K562 (cell line): ENCODE measurements at regions not wholly inside any gene's neighbourhood (a gene's known extent, or its start where the extent isn't known, plus 50 kb on each side); places are given as distances from the start of the nearest gene placed in this dataset.

Experiments used
- ATAC-seq: fragments of 200-7000 bp; cut with Tn5 transposase; 3 replicates; pipeline ENCODE4 v1.9.1; 2020; ENCODE audit warnings: moderate library complexity
- BruUV-seq: library from RNA; stranded (reverse); fragments of 400-500 nt; replicated peaks from 2 replicates; lab custom pipeline; 2021; lab: Mats Ljungman, UMichigan
- CTCF ChIA-PET: fragments of 300-600 bp; formaldehyde crosslinking; extraction: SDS; loops from one replicate; lab custom pipeline; 2021; ENCODE audit warnings: low intra/inter-chr PET ratio; lab: Yijun Ruan, JAX
- POLR2A ChIA-PET: fragments of 300-600, 350-650 bp; sonication (Branson Sonifier 250); formaldehyde crosslinking; extraction: SDS; loops from one replicate; lab custom pipeline; 2021; ENCODE audit warnings: antibody characterized with exemption, inconsistent platforms; lab: Yijun Ruan, JAX
- DNase-seq, 4 experiments: peaks; one replicate each; pipeline versions ENCODE4 v3.0.0 to v3.0.0-alpha.2; 2011 to 2018; ENCODE audit warnings: low spot score in 3 of 4, mixed read lengths in 3 of 4; ENCODE audit errors: extremely low read depth in 1 of 4
- FAIRE-seq: peaks from 2 replicates; lab custom pipeline; 2011; peaks lifted over from hg19 to GRCh38; lab: Jason Lieb, UNC
- H2AFZ ChIP-seq: 2 replicates; pipeline ENCODE4 v1.6.0; 2011; ENCODE audit warnings: low read depth, low read length, control low read depth, inconsistent platforms
- H3K27ac ChIP-seq: fragments of 200-600 bp; 3 replicates; pipeline ENCODE4 v1.8.0; 2011; ENCODE audit warnings: low read depth, mild to moderate bottlenecking, control low read depth, inconsistent platforms, low read length, moderate library complexity, mixed read lengths; ENCODE audit errors: extremely low read depth
- H3K27me3 ChIP-seq, 2 experiments: fragments of 300-600 bp in 1 of 2; 2 replicates in 1 of 2; 3 replicates in 1 of 2; pipeline versions ENCODE4 v1.6.0 to v1.8.0; 2011; ENCODE audit warnings: inconsistent platforms in 2 of 2, low read length in 2 of 2, mild to moderate bottlenecking in 1 of 2, mixed read lengths in 1 of 2, moderate library complexity in 1 of 2; ENCODE audit not compliant: control insufficient read depth in 2 of 2, insufficient read depth in 2 of 2
- H3K36me3 ChIP-seq: fragments of 300-600 bp; 3 replicates; pipeline ENCODE4 v1.8.0; 2011; ENCODE audit warnings: mild to moderate bottlenecking, low read length, inconsistent platforms; ENCODE audit not compliant: control insufficient read depth, insufficient read depth
- H3K4me1 ChIP-seq, 2 experiments: fragments of 200-600 bp in 1 of 2; replicated peaks in 1 of 2; 2 replicates in 1 of 2; 3 replicates in 1 of 2; pipeline versions ENCODE4 v1.5.1 to v1.8.0; 2011; ENCODE audit warnings: inconsistent platforms in 2 of 2, low read length in 2 of 2, mild to moderate bottlenecking in 1 of 2, mixed read lengths in 1 of 2, moderate library complexity in 1 of 2; ENCODE audit not compliant: control insufficient read depth in 2 of 2, insufficient read depth in 2 of 2
- H3K4me2 ChIP-seq: 2 replicates; pipeline ENCODE4 v1.6.1; 2011; ENCODE audit warnings: low read length, control low read depth, inconsistent platforms, mixed read lengths; ENCODE audit not compliant: insufficient read depth
- H3K4me3 ChIP-seq: fragments of 200-600 bp; sonication (generic), shearing (Covaris generic); 2 replicates; pipeline ENCODE4 v1.5.1; 2016; ENCODE audit warnings: control low read depth, inconsistent platforms
- H3K79me2 ChIP-seq: fragments of 200-600 bp; 3 replicates; pipeline ENCODE4 v1.8.0; 2011; ENCODE audit warnings: low read length, inconsistent platforms; ENCODE audit not compliant: control insufficient read depth, insufficient read depth
- H3K9ac ChIP-seq, 2 experiments: 2 replicates each; pipeline versions ENCODE4 v1.6.0 to v1.6.1; 2011; ENCODE audit warnings: low read depth in 2 of 2, low read length in 2 of 2, control low read depth in 1 of 2, inconsistent platforms in 1 of 2, mild to moderate bottlenecking in 1 of 2, mixed read lengths in 1 of 2; ENCODE audit not compliant: insufficient read depth in 1 of 2
- H3K9me1 ChIP-seq: one replicate; pipeline ENCODE4 v1.6.0; 2011; ENCODE audit warnings: inconsistent platforms, mild to moderate bottlenecking, low read length, moderate library complexity; ENCODE audit not compliant: control insufficient read depth, insufficient read depth
- H3K9me3 ChIP-seq: replicated peaks from 2 replicates; pipeline ENCODE4 v1.5.1; 2011; ENCODE audit warnings: low read depth, low read length, inconsistent platforms; ENCODE audit not compliant: control insufficient read depth, insufficient read depth
- H4K20me1 ChIP-seq: replicated peaks from 2 replicates; pipeline ENCODE4 v1.6.1; 2011; ENCODE audit warnings: low read length, inconsistent platforms, mixed read lengths; ENCODE audit not compliant: control insufficient read depth, insufficient read depth
- BMI1 ChIP-seq: fragments of 150-350 bp; IDR thresholded peaks from 2 replicates; pipeline ENCODE4 v1.6.1; 2014; ENCODE audit warnings: low read length
- CHCHD3 ChIP-seq: fragments of 250-450 bp; sonication (Bioruptor Pico); IDR thresholded peaks from 2 replicates; pipeline ENCODE4 v2.1.2; 2022; ENCODE audit warnings: mild to moderate bottlenecking
- NCOA6 ChIP-seq: fragments of 450-650 bp; IDR thresholded peaks from 2 replicates; pipeline ENCODE4 v1.6.1; 2017; ENCODE audit warnings: mild to moderate bottlenecking
- NEUROD1 ChIP-seq: fragments of 150-350 bp; IDR thresholded peaks from 2 replicates; pipeline ENCODE4 v1.6.1; 2014; ENCODE audit warnings: borderline replicate concordance, low read length, low read depth; ENCODE audit not compliant: partially characterized antibody
- PURB ChIP-seq: sonication (generic); formaldehyde crosslinking; IDR thresholded peaks from 2 replicates; pipeline ENCODE4 v1.9.0; 2021; ENCODE audit warnings: low read depth, mild to moderate bottlenecking, missing genetic modification reagents
- SUPT5H ChIP-seq: fragments of 450-650 bp; IDR thresholded peaks from 2 replicates; pipeline ENCODE4 v1.6.1; 2016
- TAF9B ChIP-seq: fragments of 450-650 bp; IDR thresholded peaks from 2 replicates; pipeline ENCODE4 v1.6.1; 2018; ENCODE audit warnings: mild to moderate bottlenecking; ENCODE audit not compliant: partially characterized antibody
- TCFL5 ChIP-seq: fragments of 250-450 bp; sonication (Bioruptor Pico); conservative IDR thresholded peaks from 2 replicates; pipeline ENCODE4 v1.6.1; 2021; ENCODE audit warnings: mild to moderate bottlenecking, moderate library complexity, matching md5 sums
- ZC3H4 ChIP-seq: sonication (generic); formaldehyde crosslinking; IDR thresholded peaks from 2 replicates; pipeline ENCODE4 v1.9.0; 2021; ENCODE audit warnings: missing genetic modification reagents, borderline replicate concordance
- ZNF165 ChIP-seq: fragments of 250-450 bp; sonication (Bioruptor Pico); IDR thresholded peaks from 2 replicates; pipeline ENCODE4 v1.4.0; 2020; ENCODE audit warnings: borderline replicate concordance
- WGBS: fragments of 100-300 bp; shearing (Covaris generic); methylation state at CpG from one replicate; pipeline ENCODE4 v1.1.6; 2016; ENCODE audit warnings: low coverage, mixed read lengths; ENCODE audit not compliant: insufficient coverage; ENCODE audit errors: missing lambda C conversion rate; 5-methylcytosine and 5-hydroxymethylcytosine counted together
- in situ Hi-C: fragments of 300-500 bp; cut with MboI; formaldehyde crosslinking; loops from 4 replicates; pipeline ENCODE4 v1.15.0; 2018; ENCODE audit warnings: inconsistent platforms, mixed read lengths
- intact Hi-C: fragments of 100-400 bp; cut with micrococcal nuclease; formaldehyde crosslinking; loops from 2 replicates; pipeline ENCODE4 v1.14.2; 2022
- TF ChIP-seq, protein P1 (sequence below): sonication (generic); formaldehyde crosslinking; IDR thresholded peaks from 2 replicates; pipeline ENCODE4 v1.4.0; 2020; ENCODE audit warnings: mild to moderate bottlenecking, missing genetic modification reagents
- TF ChIP-seq, protein P2 (sequence below), 2 experiments: fragments of 450-650 bp; IDR thresholded peaks; 2 replicates each; pipeline ENCODE4 v1.6.1; 2018; ENCODE audit warnings: mild to moderate bottlenecking in 2 of 2, low read depth in 1 of 2; ENCODE audit not compliant: partially characterized antibody in 2 of 2
- TF ChIP-seq, protein P3 (sequence below): sonication (generic); formaldehyde crosslinking; IDR thresholded peaks from 2 replicates; pipeline ENCODE4 v1.8.1; 2023; ENCODE audit warnings: mild to moderate bottlenecking, missing genetic modification reagents

DNA sequence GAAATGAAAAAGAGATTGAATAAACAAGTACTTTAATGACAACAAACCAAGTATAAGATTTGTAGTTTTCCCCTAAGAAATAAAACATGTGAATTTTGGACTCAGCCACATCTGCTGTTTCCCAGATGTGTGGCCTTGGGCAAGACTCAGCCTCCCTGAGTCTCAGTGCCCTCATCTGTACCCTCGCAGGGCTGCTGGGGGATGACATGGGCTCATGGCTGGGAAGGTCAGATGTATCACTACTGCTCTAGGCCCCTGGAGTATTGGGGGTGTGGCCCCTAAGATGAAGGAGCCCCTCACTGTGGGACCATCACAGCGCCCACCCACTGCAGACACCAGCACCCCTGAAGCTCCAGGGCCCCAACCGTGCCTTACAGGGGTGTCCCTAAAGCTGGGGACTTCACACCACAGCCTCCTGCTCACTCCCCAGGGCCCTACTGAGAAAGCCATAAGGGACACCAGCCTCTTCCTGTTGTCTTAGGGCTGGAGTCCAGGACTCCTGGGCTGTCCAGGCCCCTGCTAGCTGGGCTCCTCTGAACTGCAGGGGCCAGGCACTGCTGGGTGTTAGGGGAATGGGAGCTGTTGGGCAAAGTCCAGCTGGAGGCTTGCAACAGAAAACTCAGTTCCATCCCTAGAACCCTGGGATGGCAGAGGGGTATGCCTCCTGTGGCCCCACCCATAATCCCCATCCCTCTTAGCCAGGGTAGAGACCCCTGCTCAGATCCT, 104.0 kb upstream of the WNT4 start:
- H4K20me1 ChIP-seq, result peaks cover 12% of the 10 kb centered on the region
- in situ Hi-C loops, result no loop called here
- ATAC-seq (no peak), FAIRE-seq (no peak), DNase-seq (no peak)
- H3K27me3 ChIP-seq, result peaks cover 71 to 88% of the 10 kb centered on the region in 2 experiments
- CTCF ChIA-PET, result no interaction called here
- 0 out of 5 replicates have a peak, but pooled peaks cover 0 to 4% of the 10 kb centered on the region in 2 experiments for H3K4me1 ChIP-seq
- 0% methylated on average over 3 of the region's 3 CpGs for WGBS
- BruUV-seq, result no TSS peak
- H3K79me2 ChIP-seq, result no peaks in the 10 kb centered on the region
- no peaks in the 10 kb centered on the region for H3K36me3 ChIP-seq
- H3K27ac ChIP-seq, result no peak overlapping the region
- POLR2A ChIA-PET, result interaction anchor here (0.6 to 1.2 kb wide), 3 partner anchors 8 to 253 kb away, joined by 3 to 5 read pairs (median 3); no protein-coding TSS in a partner anchor
- H3K4me2 ChIP-seq, result no peak overlapping the region
- H3K4me3 ChIP-seq, result no peak overlapping the region
- H3K9me1 ChIP-seq, result no peaks in the 10 kb centered on the region
- no peak overlapping the region for H2AFZ ChIP-seq
- intact Hi-C loops, result no loop called here
- no peak overlapping the region for H3K9ac ChIP-seq
- H3K9me3 ChIP-seq, result no peaks in the 10 kb centered on the region
- TF ChIP-seq ZC3H4 (CRISPR knock-in tag) (no peak), CHCHD3 (CRISPR knock-in tag) (no peak), BMI1 (no peak), NCOA6 (no peak), NEUROD1 (no peak), PURB (no peak), ZNF165 (CRISPR knock-in tag) (no peak), SUPT5H (no peak), TCFL5 (no peak), TAF9B (no peak)
- TF ChIP-seq, protein P1, sequence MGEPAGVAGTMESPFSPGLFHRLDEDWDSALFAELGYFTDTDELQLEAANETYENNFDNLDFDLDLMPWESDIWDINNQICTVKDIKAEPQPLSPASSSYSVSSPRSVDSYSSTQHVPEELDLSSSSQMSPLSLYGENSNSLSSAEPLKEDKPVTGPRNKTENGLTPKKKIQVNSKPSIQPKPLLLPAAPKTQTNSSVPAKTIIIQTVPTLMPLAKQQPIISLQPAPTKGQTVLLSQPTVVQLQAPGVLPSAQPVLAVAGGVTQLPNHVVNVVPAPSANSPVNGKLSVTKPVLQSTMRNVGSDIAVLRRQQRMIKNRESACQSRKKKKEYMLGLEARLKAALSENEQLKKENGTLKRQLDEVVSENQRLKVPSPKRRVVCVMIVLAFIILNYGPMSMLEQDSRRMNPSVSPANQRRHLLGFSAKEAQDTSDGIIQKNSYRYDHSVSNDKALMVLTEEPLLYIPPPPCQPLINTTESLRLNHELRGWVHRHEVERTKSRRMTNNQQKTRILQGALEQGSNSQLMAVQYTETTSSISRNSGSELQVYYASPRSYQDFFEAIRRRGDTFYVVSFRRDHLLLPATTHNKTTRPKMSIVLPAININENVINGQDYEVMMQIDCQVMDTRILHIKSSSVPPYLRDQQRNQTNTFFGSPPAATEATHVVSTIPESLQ, result no peak
- TF ChIP-seq, protein P2, sequence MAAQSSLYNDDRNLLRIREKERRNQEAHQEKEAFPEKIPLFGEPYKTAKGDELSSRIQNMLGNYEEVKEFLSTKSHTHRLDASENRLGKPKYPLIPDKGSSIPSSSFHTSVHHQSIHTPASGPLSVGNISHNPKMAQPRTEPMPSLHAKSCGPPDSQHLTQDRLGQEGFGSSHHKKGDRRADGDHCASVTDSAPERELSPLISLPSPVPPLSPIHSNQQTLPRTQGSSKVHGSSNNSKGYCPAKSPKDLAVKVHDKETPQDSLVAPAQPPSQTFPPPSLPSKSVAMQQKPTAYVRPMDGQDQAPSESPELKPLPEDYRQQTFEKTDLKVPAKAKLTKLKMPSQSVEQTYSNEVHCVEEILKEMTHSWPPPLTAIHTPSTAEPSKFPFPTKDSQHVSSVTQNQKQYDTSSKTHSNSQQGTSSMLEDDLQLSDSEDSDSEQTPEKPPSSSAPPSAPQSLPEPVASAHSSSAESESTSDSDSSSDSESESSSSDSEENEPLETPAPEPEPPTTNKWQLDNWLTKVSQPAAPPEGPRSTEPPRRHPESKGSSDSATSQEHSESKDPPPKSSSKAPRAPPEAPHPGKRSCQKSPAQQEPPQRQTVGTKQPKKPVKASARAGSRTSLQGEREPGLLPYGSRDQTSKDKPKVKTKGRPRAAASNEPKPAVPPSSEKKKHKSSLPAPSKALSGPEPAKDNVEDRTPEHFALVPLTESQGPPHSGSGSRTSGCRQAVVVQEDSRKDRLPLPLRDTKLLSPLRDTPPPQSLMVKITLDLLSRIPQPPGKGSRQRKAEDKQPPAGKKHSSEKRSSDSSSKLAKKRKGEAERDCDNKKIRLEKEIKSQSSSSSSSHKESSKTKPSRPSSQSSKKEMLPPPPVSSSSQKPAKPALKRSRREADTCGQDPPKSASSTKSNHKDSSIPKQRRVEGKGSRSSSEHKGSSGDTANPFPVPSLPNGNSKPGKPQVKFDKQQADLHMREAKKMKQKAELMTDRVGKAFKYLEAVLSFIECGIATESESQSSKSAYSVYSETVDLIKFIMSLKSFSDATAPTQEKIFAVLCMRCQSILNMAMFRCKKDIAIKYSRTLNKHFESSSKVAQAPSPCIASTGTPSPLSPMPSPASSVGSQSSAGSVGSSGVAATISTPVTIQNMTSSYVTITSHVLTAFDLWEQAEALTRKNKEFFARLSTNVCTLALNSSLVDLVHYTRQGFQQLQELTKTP (IDR thresholded peaks at IDR 0.05; ENCODE audit: low read depth in 1 of 2, partially characterized antibody in 2 of 2), result no peak
- TF ChIP-seq, protein P3, sequence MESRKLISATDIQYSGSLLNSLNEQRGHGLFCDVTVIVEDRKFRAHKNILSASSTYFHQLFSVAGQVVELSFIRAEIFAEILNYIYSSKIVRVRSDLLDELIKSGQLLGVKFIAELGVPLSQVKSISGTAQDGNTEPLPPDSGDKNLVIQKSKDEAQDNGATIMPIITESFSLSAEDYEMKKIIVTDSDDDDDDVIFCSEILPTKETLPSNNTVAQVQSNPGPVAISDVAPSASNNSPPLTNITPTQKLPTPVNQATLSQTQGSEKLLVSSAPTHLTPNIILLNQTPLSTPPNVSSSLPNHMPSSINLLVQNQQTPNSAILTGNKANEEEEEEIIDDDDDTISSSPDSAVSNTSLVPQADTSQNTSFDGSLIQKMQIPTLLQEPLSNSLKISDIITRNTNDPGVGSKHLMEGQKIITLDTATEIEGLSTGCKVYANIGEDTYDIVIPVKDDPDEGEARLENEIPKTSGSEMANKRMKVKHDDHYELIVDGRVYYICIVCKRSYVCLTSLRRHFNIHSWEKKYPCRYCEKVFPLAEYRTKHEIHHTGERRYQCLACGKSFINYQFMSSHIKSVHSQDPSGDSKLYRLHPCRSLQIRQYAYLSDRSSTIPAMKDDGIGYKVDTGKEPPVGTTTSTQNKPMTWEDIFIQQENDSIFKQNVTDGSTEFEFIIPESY (CRISPR knock-in tag), result no peak
